ENCODE measurements at regions not wholly inside any gene's neighbourhood (a gene's known extent, or its start where the extent isn't known, plus 50 kb on each side); places are given as distances from the start of the nearest gene placed in this dataset.
"Not testable (repeated sequence)": the region's sequence is repeated elsewhere in the genome, so short reads cannot be mapped to it uniquely, and the experiment has no call there.

DNA sequence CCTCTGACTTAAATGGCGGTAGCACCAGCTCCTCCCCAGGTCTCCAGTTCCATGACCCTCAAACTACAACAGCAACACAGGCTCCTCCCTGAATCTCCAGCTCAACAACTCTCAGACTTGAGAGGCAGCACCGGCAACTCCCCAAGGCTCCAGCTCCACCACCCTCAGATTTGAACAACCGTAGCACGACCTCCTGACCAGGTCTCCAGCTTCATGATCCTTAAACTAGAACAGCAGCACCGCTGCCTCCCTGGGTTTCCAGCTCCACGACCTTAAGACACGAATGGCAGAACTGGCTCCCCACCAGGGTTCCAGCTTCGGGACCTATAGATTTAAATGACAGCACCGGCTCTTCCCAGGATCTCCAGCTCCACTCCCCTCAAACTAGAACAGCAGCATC lies 325.8 kb downstream of the PREX1 start (continued):
- TF ChIP-seq ZNF431 (CRISPR knock-in tag; IDR thresholded peaks at IDR 0.05; ENCODE audit: borderline replicate concordance, low read depth): no peak
- no peak for TF ChIP-seq ZBTB3 (CRISPR knock-in tag; IDR thresholded peaks at IDR 0.05; ENCODE audit: borderline replicate concordance, low read depth)
- no peak for TF ChIP-seq KLF16 (CRISPR knock-in tag; IDR thresholded peaks at IDR 0.05)
- no peak for TF ChIP-seq ESRRA (CRISPR knock-in tag; IDR thresholded peaks at IDR 0.05; ENCODE audit: low read depth)
- TF ChIP-seq, protein P1, sequence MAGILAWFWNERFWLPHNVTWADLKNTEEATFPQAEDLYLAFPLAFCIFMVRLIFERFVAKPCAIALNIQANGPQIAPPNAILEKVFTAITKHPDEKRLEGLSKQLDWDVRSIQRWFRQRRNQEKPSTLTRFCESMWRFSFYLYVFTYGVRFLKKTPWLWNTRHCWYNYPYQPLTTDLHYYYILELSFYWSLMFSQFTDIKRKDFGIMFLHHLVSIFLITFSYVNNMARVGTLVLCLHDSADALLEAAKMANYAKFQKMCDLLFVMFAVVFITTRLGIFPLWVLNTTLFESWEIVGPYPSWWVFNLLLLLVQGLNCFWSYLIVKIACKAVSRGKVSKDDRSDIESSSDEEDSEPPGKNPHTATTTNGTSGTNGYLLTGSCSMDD (CRISPR knock-in tag; IDR thresholded peaks at IDR 0.05): no peak
- TF ChIP-seq, protein P2, sequence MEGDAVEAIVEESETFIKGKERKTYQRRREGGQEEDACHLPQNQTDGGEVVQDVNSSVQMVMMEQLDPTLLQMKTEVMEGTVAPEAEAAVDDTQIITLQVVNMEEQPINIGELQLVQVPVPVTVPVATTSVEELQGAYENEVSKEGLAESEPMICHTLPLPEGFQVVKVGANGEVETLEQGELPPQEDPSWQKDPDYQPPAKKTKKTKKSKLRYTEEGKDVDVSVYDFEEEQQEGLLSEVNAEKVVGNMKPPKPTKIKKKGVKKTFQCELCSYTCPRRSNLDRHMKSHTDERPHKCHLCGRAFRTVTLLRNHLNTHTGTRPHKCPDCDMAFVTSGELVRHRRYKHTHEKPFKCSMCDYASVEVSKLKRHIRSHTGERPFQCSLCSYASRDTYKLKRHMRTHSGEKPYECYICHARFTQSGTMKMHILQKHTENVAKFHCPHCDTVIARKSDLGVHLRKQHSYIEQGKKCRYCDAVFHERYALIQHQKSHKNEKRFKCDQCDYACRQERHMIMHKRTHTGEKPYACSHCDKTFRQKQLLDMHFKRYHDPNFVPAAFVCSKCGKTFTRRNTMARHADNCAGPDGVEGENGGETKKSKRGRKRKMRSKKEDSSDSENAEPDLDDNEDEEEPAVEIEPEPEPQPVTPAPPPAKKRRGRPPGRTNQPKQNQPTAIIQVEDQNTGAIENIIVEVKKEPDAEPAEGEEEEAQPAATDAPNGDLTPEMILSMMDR (CRISPR knock-in tag; IDR thresholded peaks at IDR 0.05): no peak
- TF ChIP-seq KDM1A (CRISPR knock-in tag; IDR thresholded peaks at IDR 0.05): no peak

DNA sequence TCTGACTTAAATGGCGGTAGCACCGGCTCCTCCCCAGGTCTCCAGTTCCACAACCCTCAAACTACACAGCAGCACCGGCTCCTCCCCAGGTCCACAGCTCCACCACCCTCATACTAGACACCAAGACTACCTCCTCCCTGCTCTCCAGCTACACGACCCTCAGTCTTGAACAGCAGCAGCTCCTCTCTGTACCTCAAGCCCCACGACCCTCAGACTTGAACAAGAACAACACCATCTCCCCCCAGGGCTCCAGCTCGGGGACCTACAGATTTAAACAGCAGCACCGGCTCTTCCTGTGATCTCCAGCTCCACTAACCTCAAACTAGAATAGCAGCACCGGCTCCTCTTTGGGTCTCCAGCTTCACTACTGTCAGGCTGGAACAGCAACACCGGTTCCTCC lies 326.9 kb downstream of the PREX1 start:
- H3K27ac ChIP-seq (ENCODE audit: extremely low read length, insufficient read depth, low read length); H3K36me3 ChIP-seq (replicated peaks in 1 of 2; ENCODE audit: control insufficient read depth in 1 of 2, insufficient read depth in 2 of 2, low read length in 2 of 2); DNase-seq (ENCODE audit: low spot score); FAIRE-seq; H4K20me1 ChIP-seq (ENCODE audit: insufficient read depth, low read length); H2AFZ ChIP-seq (ENCODE audit: low read length); intact Hi-C loops (cut with micrococcal nuclease; ENCODE audit: unreplicated experiment); H3K4me2 ChIP-seq (ENCODE audit: low read depth, low read length); in situ Hi-C loops (cut with HindIII; ENCODE audit: extremely low pct_ligation_motif_present, low pct_unique_long_range_greater_than_20kb); CTCF ChIA-PET (ENCODE audit: low intra/inter-chr PET ratio, low total read pairs); H3K4me1 ChIP-seq (ENCODE audit: insufficient read depth, low read length); H3K79me2 ChIP-seq (ENCODE audit: insufficient read depth, low read length); H3K9ac ChIP-seq (ENCODE audit: insufficient read depth, low read depth, low read length); BruUV-seq (replicated peaks); ATAC-seq; H3K4me3 ChIP-seq (replicated peaks in 1 of 3; ENCODE audit: insufficient read depth in 1 of 3, low read depth in 2 of 3, low read length in 3 of 3); H3K9me3 ChIP-seq (ENCODE audit: low read length): not testable (repeated sequence)
- 4% methylated on average over 9 of the region's 9 CpGs for WGBS (ENCODE audit: low lambda C conversion rate)
- POLR2A ChIA-PET: interaction anchor here (0.5 kb wide), 1 partner anchor 851 kb away, joined by 3 read pairs; no protein-coding TSS in a partner anchor
- peaks cover 21 to 50% of the 10 kb centered on the region in 2 experiments for H3K27me3 ChIP-seq (ENCODE audit: control insufficient read depth in 1 of 2, insufficient read depth in 2 of 2, low read length in 2 of 2)

DNA sequence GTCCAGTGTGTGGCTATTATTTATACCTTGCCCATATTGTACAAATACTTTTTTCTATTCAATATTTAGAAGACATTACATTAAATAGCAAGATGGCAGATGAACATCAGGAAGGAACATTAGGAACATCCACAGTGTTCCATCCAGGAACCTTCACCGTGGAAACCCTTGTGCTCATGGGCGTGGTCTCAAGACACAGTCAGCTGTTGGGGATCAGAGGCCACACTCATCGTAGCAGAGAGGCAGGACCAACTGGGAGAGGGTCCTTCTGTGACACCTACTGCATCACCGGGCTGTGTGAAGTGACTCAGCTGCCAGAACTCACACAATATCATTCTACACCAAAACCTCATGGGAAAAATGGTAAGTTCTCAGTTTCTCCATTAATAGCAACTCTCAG lies 328.9 kb downstream of the PREX1 start:
- H3K4me3 ChIP-seq (replicated peaks in 1 of 3; ENCODE audit: insufficient read depth in 1 of 3, low read depth in 2 of 3, low read length in 3 of 3); H3K27ac ChIP-seq (ENCODE audit: extremely low read length, insufficient read depth, low read length); H3K79me2 ChIP-seq (ENCODE audit: insufficient read depth, low read length); H2AFZ ChIP-seq (ENCODE audit: low read length); in situ Hi-C loops (cut with HindIII; ENCODE audit: extremely low pct_ligation_motif_present, low pct_unique_long_range_greater_than_20kb); CTCF ChIA-PET (ENCODE audit: low intra/inter-chr PET ratio, low total read pairs); ATAC-seq; H3K9me3 ChIP-seq (ENCODE audit: low read length); H3K4me1 ChIP-seq (ENCODE audit: insufficient read depth, low read length); H4K20me1 ChIP-seq (ENCODE audit: insufficient read depth, low read length); H3K36me3 ChIP-seq (replicated peaks in 1 of 2; ENCODE audit: control insufficient read depth in 1 of 2, insufficient read depth in 2 of 2, low read length in 2 of 2); DNase-seq (ENCODE audit: low spot score); POLR2A ChIA-PET; FAIRE-seq; H3K4me2 ChIP-seq (ENCODE audit: low read depth, low read length); intact Hi-C loops (cut with micrococcal nuclease; ENCODE audit: unreplicated experiment); H3K9ac ChIP-seq (ENCODE audit: insufficient read depth, low read depth, low read length); BruUV-seq (replicated peaks): not testable (repeated sequence)
- 0% methylated on average over 4 of the region's 4 CpGs for WGBS (ENCODE audit: low lambda C conversion rate)
- peaks cover 21 to 48% of the 10 kb centered on the region in 2 experiments for H3K27me3 ChIP-seq (ENCODE audit: control insufficient read depth in 1 of 2, insufficient read depth in 2 of 2, low read length in 2 of 2)

DNA sequence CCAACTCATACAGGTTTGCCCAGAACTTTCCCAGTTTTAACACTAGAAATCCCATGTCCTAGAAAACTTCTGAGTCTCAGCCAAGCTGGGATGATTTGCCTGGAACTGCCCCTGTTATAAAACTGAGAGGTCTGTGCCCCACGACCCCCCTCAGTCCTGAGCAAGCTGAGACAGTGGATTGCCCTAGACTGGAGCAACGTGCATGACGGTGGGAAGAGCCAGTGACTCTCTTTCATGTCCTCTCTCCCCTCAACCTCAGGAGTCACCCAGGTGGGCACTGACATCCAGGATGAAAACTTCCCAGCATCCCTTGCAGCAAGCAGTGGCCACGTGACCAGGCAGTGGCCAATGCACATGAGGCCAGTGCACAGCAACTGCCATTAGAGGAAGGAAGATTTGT lies 329.7 kb downstream of the PREX1 start:
- whole genome bisulfite sequencing (ENCODE audit: low lambda C conversion rate): 14% methylated on average over 4 of the region's 4 CpGs
- not testable (repeated sequence) for H3K4me3 ChIP-seq (replicated peaks in 1 of 3; ENCODE audit: insufficient read depth in 1 of 3, low read depth in 2 of 3, low read length in 3 of 3)

More for the DNA sequence above, 329.7 kb downstream of the PREX1 start:
- H3K27ac ChIP-seq (ENCODE audit: extremely low read length, insufficient read depth, low read length); in situ Hi-C loops (cut with HindIII; ENCODE audit: extremely low pct_ligation_motif_present, low pct_unique_long_range_greater_than_20kb); intact Hi-C loops (cut with micrococcal nuclease; ENCODE audit: unreplicated experiment); DNase-seq (ENCODE audit: low spot score); H3K36me3 ChIP-seq (replicated peaks in 1 of 2; ENCODE audit: control insufficient read depth in 1 of 2, insufficient read depth in 2 of 2, low read length in 2 of 2); H3K4me2 ChIP-seq (ENCODE audit: low read depth, low read length); FAIRE-seq; H3K79me2 ChIP-seq (ENCODE audit: insufficient read depth, low read length); H3K4me1 ChIP-seq (ENCODE audit: insufficient read depth, low read length); H2AFZ ChIP-seq (ENCODE audit: low read length); BruUV-seq (replicated peaks); H3K9ac ChIP-seq (ENCODE audit: insufficient read depth, low read depth, low read length); H4K20me1 ChIP-seq (ENCODE audit: insufficient read depth, low read length); H3K9me3 ChIP-seq (ENCODE audit: low read length); ATAC-seq; CTCF ChIA-PET (ENCODE audit: low intra/inter-chr PET ratio, low total read pairs); POLR2A ChIA-PET: not testable (repeated sequence)
- peaks cover 20 to 40% of the 10 kb centered on the region in 2 experiments for H3K27me3 ChIP-seq (ENCODE audit: control insufficient read depth in 1 of 2, insufficient read depth in 2 of 2, low read length in 2 of 2)
